ENCODE measurements at regions not wholly inside any gene's neighbourhood (a gene's known extent, or its start where the extent isn't known, plus 50 kb on each side); places are given as distances from the start of the nearest gene placed in this dataset.
"Not testable (repeated sequence)": the region's sequence is repeated elsewhere in the genome, so short reads cannot be mapped to it uniquely, and the experiment has no call there.

DNA sequence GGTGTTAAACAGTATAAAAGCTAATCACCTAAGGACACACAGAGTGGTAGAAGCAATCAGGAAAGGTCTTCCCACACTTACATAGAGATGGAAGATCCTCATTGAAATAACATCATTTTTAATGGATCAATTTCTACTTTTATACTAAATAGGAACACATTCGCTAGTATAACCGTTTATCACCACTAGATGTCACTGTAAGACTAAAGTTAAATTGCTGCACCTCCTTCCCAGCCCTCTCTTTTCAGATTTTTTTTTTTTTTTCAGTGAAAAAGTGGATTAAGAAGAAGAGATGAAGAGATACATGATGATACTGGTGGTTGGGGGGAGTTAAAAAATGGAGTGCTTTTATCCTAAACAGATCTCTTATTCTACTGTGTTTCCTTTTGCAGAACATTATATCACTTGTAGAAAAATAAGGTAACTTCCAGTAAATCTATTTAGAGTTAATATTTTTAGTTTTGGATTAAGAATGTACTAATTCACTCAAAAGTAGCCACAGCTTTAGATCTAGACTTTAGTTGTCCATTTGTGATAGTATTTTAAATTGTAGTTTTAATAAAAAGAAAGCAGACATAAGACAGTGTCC is 116.9 kb upstream of the ARRDC3 start:
- DNase-seq, result peak; percentile 2

DNA sequence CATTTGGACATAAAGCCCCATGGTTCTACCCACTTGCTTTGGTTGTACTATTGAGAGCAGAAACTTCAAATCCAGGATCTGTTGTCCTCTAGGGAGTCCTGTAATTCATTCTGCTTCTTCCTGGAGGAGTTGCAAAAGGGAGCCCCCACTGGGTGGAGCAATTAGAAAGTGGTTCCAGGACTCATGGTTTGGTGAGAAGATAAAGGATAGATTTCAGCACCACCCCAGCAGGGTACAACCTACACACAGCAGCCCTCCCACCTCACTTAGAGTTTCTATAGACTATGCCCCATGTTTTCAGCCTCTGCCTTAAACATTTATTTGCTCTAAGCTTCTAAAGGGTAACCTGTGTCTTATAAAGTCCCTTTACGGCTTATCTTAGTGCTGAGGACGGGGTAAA is 112.6 kb upstream of the ARRDC3 start:
- DNase-seq, result no peak

DNA sequence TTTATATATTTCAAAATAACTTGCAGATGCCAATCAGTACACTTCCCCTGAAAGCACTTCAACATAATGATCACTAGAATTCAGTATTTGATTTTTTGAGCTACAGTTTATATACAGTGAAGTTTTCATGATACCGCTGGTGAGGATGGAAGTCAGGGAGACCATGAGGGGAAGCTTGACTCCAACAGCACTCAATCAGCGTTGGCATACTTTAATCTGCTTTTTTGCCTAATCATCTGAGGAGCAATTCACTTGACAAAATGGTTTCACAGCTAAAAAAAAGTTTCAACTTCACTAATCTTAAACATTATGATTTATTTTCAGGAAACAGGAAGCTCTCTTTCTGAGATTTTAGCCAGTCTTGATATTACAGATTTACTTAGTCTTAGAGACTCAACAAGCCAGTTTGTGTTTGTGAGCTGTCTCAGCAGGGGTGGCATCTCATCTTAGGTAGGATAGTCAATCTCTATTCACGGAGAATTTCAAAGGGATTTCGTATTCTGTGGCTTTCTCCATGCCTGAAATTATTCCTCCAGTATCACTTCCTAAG is 111.4 kb upstream of the ARRDC3 start:
- DNase-seq, result no peak

DNA sequence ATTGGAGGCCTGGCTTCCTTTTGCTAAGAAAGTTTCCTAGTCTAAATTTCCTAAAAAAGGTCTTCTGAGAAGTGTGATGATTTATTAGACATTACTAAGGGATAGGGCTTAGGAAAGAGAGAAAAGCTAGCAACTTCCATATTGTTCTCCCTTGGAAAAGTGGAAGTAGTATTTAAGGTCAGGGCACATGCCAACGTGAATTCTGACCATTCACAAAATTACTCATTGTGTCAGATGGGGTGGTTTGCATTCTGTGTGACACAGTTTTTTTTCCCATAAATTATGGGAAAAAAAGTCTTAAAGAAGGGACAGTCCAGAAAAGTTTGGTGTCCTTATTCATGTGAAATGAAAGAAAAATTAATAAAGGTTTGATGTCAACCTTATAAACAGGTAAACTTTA is 110.0 kb upstream of the ARRDC3 start:
- no peak for DNase-seq

DNA sequence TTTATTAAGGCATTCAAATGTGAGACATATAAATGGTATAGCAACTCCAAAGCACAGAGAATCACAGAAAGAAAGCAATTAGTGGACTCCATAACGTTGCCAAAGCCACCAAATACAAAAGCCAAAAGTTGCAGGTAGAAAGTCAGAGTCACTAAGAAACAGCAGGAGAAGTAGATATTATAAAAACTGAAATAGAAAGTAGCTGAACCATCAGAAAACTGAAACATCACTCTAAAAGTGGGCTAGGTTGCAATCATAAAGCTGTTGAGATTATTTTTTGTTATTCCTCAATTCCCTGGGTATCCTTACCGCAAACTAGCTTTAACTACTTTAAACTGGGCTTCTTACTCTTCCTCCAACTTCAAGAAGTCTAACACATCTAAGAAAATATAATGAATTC is 108.1 kb upstream of the ARRDC3 start:
- DNase-seq, result no peak

DNA sequence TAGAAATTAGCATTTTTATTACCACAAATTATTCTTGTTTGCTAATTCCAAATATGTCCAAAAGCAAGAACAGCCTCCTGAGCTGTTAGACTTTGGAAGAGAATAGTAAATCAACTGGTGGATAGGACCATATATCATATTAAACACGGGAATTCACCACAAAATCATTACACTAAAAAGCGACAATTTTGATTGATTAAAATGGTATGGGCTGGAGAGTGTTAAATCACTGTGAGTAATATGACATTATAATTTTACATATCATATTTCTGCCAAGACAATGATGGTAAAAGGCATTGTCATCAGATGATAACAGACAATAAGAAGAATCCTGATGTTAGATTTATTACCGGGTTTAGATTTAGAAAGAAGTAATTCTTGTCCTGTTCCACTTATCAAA is 107.2 kb upstream of the ARRDC3 start:
- no peak for DNase-seq

DNA sequence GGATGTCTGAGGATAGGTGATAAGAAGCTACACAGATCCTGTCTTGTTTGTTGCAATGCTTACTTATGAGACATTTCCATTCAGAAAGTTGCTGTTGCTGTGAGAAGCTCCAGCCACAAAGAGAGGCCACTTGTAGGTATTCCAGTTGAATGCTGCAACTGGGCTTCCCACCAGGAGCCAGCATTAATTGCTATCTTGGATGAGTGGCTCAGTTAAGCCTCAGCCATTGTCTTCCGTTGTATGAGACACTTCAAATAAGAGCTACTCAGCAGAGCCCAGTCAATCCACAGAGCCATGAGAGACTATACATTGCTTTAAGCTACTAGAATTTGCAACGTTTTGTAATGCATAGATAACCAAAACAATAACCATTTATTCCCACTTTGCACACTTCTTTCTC is 104.3 kb upstream of the ARRDC3 start:
- no peak for DNase-seq

DNA sequence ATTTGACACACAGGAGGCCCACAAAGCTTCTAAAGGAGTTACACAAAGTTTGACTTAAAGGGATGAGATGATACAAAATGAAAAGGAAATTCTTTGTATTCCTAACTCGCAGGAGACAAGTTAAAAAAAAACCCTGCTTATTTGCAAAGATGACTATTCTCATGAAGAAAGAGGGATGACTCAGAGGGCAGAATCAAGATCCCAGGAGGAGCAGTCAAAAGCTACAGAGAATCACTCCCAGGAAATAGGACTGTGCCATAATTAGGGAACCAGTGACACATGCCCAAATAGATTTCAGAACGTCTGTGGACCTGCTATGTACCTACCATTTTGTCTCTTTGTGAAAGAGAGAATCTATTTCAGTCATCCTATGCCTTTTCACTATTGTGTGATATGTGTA is 103.5 kb upstream of the ARRDC3 start:
- no peak for DNase-seq

DNA sequence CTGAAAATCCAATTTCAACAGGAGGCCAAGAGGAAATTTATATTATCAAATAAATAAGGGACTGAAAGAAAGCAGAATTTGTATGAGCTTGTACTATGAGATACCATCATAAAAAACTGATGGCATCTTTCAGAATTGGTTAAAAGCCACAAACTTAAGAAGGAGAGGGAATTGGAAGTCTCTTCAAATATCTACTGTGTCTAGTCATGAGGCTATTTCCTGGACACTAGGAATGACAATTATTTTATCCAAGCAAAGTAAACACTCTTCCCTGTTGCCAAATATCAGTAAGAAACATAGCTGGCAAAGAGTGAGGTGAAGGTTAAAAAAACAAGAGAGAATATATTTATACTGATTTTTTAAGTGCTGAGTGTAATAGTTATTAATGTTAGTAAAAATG is 101.5 kb upstream of the ARRDC3 start:
- no peak for DNase-seq

DNA sequence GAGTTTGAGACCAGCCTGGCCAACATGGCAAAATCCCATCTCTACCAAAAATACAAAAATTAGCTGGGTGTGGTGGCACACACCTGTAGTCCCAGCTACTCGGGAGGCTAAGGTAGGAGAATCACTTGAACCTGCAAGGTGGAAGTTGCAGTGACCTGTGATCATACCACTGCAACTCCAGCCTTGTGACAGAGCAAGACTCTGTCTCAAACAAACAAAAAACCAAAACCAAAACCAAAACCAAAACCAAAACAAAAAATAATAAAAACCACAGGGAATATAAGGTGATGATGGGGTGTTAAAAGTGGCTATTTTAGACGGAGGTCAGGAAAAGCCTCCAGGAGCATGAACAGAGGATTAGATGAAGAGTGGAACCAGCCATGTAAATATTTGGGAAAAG is 96.3 kb upstream of the ARRDC3 start:
- not testable (repeated sequence) for DNase-seq

DNA sequence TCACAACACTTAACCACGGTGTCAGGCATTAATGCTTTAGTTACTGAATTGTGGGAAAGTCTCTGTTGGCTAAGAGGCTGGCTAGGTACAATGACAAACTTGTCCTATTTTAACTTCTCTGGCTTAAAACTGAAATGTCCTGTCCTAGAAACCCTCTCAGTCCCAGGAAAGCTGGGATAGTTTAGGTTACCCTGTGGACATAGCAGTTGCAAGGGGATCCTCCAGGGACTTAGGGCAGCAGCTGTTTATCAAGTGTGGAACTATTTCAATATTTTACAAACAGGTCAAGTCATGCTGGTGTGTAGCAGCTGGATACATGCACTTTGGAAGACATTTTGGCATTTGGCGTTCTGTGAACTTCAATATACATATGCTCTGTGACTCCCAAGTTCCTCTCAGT is 95.0 kb upstream of the ARRDC3 start:
- no peak for DNase-seq

DNA sequence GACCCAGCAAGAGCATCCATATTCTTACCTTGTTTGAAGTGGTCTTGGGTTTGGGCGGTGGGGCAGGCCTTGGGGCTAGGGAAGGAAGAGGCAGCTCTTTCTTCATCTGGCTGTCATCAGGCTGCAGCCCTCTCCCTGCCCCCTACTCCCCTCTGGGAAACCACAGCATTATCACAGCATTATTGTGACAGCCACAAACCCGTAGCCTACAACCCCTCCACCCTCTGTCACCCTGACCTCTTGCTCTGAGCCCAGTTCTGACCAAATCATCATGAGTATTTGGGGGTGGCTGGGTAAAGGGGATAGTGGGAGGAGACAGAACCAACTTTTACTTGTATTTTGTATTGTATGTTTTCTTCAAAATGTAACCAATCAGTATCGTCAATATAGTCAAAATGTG is 94.3 kb upstream of the ARRDC3 start:
- no peak for DNase-seq

DNA sequence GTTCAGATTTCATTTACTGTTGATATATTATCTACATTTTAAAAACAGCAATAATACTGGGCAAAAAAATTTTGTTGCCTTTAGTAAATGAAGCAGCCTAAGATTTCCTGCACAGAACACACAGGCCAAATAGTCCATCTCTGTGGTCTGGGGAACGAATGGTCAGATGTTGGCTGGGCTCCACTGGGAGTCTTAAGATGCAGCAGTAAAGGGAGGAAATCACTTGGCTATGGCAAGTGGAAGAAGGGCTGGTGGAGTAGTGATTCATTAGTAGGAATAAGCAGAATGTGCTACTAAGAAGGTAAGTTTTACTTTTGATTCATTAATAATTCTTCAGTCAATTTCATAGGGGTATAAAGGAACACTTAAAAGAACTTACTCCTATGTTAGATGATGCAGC is 91.1 kb upstream of the ARRDC3 start:
- DNase-seq, result no peak

DNA sequence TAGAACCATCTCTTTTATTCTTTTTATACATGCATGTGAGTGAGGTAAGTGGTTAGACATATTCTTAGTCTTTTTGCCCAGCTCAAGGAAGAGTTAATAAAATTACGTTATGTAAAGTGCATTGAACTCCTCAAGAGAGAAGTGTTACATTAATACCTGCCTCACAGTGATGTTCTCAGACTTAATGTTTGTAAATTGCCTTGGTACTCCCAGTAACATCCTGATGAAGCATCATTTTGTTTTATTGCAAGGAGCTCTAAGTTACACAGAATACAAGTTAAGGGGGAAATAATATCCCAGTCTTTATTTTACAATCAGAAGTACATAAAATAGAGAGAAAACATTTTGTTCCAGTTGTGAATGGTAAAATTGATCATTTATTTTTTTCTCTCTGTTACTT is 89.5 kb upstream of the ARRDC3 start:
- no peak for DNase-seq

DNA sequence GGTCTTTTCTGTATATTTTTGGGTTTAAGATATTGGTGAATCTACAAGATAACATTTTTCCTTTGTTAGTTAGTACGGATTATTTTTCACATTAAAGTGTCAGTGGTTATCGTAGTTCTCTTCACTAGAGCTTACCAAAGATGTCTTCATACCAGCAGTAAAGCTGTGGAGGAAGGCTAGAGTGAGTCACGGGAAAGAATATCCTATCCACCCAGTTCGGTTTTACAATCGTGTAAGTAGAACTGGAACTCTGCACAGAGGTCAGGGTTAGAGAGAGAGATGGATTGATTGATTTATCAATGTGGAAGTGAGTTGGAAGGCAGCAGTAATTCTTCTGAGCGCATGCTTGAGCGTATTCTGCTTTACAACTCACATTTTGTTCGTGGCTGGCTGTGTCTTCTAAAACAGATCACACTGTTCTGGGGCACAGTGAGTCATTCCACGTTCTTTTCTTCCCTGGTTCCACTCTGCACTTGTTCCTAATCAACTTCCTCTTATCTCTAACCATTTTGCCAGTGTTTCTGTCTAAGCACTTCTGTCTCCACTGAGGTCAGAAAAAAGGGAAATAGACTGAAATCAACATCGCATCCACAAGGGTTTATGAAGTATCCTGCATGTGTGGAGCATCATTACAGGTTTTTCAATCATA is 86.5 kb upstream of the ARRDC3 start:
- no peak for DNase-seq

DNA sequence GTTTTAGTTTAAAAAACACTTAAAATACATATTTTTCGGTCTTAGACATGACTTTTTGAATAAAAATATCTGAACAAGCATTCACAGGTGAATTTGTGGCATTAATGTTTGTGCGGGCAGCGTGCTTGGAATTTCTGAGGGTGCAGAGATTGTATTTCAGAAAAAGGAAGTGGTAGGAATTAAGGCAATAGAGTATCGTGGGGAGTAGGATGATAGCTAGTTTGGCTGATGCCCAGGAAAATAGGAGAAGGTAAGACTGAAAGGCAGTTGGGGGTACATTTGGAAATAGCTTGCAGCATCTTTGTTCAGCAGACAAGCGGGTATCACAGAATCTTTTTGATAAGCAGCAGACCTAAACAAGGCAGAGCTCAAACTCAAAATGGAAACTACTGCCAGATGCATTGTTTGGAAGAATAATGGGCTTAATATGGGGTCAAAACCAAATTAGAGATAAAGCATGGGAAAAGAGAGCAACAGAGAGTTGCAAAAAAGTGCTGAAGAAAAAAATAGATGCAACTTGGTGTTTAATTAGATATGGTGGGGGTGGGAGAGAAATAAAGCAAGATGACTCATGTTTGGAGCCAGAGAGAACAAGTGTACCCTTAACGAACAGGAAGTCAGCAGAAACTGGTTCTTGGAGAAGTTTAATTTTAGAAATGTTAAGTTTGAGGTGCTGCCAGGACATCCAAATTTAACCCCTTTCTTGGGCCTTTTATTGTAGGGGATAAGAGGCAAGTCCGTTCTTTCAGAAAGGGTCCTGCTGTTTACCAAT is 85.7 kb upstream of the ARRDC3 start:
- no peak for DNase-seq

DNA sequence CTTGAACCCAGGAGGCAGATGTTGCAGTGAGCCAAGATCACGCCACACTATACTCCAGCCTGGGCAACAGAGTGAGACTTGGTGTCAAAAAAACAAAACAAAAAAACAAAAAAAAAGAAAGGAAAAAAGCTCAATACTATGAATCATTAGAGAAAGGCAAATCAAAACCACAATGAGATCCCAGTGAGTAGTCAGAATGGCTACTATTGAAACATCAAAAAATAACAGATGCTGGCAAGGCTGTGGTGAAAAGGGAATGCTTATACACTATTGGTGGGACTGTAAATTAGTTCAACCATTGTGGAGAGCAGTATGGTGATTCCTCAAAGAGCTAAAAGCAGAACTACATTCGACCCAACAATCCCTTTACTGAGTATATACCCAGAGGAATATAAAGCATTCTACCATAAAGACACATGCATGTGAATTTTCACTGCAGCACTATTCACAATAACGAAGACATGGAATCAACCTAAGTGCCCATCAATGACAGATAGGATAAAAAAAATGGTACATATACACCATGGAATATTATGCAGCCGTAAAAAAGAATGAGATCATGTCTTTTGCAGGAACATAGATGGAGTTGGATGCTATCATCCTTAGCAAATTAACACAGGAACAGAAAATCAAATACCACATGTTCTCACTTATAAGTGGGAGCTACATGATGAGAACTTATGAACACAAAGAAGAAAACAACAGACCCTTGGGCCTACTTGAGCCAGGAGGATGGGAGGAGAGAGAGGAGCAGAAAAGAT is 81.9 kb upstream of the ARRDC3 start:
- DNase-seq, result no peak

DNA sequence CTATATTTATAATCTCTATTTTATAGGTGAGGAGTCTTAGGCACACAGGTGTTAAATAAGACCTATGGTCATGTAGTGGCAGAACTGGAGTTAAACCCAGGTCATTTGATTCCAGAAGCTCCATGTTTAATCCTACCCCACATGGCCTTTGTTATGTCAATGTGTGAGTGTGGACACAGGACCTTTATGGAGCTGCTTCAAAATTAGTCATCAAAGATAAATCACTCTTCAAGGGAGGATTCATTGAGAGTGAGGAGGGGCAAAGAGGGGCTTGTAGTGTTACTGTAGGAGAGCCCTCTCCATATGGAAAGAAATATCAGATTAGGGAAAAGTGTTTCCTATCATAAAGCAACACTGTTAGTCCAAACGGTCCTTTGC is 74.6 kb upstream of the ARRDC3 start:
- DNase-seq, result no peak

DNA sequence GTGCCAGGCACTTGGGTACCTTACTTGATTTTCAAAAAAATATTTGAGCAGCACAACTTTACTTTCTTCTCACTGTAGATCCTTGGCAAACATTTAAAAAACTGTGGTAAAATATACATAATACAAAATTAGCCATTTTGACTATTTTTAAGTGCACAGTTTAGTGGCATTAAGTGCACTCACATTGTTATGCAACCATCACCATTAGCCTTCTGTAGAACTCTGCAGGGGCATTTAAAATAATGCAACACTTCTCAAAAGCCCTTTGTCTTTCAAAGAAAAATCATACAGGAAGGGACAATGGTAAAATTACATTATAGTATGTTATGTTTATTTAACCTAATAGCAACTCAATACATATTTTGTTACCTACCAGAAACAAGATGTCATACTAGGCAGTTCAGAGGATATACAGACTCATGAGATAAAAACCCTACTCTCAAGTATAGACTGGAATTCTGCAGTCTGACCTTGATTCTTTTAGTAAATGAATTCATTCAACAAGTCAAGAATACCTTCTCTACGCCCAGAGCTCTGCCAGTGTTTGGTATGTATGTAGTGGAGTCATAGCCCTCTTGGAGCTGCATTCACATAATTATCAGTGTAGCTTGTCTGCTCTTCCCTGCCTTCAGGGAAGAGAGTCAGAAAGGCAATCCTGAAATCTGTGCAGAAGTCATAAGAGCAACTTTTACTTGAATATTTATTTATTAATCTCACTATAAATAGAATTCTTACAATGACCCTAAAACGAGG is 74.0 kb upstream of the ARRDC3 start:
- no peak for DNase-seq

DNA sequence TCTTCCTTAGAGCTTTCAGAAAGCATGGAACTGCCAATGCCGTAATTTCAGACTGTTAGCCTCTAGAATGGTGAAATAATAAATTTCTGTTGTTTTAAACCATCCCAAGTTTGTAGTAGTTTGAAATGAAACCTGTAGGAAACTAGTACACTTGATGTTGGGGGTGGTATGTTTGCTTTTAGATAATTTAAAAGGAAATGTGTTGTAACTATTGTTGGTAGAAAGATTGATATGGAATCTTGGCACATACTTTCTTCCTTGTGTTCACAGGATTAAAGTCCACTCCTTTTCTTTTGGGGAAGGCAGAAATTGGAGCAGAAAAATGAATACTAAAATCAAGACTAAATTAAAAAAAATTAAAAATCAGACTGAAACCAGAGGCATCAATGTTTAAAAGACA is 66.0 kb upstream of the ARRDC3 start:
- no peak for DNase-seq

DNA sequence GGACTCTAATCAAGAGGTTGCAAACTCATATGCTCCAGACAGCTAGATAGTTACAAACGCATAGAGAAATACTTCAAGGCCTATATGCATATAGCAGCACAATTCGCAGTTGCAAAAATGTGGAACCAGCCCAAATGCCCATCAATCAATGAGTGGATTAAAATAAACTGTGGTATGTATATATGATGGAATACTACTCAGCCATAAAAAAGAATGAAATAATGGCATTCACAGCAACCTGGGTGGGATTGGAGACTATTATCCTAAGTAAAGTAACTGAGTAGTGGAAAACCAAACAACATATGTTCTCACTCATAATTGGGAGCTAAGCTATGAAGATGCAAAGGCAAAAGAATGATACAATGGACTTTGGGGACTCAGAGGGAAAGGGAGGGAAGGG is 65.0 kb upstream of the ARRDC3 start:
- not testable (repeated sequence) for DNase-seq

DNA sequence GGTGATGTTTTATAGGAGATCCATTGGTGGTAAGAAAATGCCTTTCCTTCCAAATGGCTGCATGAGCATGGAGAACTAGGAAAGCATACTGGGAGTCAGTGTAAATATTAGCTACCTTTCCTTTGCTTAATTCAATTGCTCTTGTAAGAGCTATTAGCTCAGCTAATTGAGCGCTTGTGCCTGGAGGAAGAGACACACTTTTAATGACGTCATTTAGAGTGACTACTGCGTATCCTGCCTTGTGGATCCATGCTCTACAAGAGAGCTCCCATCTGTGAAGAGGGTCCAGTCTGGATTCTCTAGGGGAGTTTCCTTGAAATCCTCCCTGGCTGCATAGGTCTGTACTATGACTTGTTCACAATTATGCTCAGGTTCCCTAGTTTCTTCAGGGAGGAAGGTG is 63.8 kb upstream of the ARRDC3 start:
- not testable (repeated sequence) for DNase-seq
